ENCODE measurements at regions not wholly inside any gene's neighbourhood (a gene's known extent, or its start where the extent isn't known, plus 50 kb on each side); places are given as distances from the start of the nearest gene placed in this dataset.

DNA sequence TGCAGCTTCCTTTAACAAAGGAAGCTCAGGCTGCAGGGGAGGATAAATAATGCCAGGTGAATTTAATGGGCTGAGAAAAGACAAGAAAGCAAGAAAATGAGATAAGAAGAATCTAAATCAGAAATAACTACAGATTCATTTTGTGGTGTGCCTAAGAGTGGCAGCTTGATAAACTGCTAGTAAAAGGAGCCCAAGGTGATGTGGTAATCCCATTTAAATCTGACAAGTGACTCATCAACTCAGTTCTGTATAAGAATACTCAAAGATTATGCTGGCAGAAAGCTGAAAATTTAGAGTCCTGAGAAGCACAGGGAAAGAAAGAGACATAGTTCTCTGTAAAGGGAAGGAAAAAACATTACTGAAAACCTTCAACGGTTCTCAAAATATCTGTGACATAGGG lies 109.4 kb upstream of the PDE1C start:
- TF ChIP-seq CTCF (conservative IDR thresholded peaks at IDR 0.05 in 1 of 2, IDR thresholded peaks at IDR 0.05 in 1 of 2; ENCODE audit: extremely low read depth in 1 of 2, insufficient read depth in 1 of 2, low read depth in 1 of 2, low read length in 2 of 2) (no peak), EZH2 (IDR thresholded peaks at IDR 0.05; ENCODE audit: borderline replicate concordance, low read length) (no peak)
